ENCODE measurements at regions not wholly inside any gene's neighbourhood (a gene's known extent, or its start where the extent isn't known, plus 50 kb on each side); places are given as distances from the start of the nearest gene placed in this dataset.
A peak's percentile ranks its signal among the peaks of the same experiment; 100 is the strongest.
"Not testable (repeated sequence)": the region's sequence is repeated elsewhere in the genome, so short reads cannot be mapped to it uniquely, and the experiment has no call there.

DNA sequence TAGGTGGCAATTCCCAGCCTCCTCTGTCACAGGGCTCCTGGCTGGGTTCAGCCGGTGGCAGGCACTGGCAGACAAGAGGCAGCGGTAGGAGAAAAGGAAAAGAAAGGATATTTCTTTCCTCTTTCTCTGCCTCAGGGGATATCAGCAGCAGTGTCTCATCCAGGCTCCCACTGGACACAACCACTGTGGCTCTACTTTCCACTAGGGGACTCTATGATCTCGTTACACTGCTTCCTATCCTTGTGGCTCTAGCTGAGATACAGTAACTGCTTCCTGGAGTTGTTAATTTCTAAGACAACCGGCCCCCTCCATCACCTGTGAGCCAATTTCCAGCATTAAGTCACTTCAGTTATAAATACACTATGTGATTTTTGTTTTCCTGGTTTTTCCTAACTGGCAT lies 102.0 kb upstream of the LRFN2 start:
- no peak for DNase-seq (ENCODE audit: low spot score)

DNA sequence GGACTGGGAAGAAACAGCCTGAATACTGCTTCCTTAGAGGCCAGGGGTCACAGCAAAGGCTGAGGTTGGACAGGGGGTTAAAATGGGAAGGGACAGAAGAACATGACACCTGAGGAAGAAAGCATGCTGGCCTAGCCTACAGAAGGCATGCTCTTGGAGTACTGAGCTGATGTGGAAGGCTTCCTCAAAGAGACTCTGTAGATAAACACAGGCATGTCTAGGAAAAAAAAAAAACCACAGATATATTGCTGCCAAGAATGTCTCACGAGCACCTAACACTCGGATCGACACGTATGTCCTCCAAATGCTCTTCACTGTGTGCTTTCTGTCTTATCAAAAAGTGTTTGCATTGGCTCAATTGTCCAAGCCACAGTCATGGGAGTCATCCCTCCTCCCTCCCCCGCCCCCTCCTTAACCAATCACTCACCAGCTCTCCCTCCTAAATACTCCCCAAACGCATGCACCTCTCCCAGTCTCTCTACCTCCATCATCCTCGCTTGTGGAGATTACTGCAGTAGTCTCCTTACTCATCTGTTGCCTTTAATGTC lies 101.1 kb upstream of the LRFN2 start:
- peak; percentile 40 for DNase-seq (ENCODE audit: low spot score)

DNA sequence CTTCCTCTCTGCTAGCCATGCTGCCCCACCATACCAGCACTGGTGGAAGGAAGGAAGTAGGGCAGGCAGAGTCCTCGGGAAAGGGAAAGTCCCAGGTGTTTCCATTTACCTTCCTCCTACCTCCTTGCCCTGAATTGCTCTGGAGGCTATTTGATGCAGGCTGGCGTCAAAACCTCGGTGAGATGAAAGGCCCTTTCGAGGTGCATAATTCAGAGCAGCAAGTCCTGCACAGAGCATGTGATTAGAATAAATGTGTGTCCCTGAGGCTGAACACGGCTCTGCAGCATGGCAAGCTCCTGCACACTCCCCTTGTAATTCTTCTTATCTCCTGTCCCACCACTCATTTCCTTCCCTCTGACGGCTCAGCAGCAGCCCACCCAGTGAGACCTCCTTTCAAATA lies 98.7 kb upstream of the LRFN2 start:
- DNase-seq (ENCODE audit: low spot score), result no peak

DNA sequence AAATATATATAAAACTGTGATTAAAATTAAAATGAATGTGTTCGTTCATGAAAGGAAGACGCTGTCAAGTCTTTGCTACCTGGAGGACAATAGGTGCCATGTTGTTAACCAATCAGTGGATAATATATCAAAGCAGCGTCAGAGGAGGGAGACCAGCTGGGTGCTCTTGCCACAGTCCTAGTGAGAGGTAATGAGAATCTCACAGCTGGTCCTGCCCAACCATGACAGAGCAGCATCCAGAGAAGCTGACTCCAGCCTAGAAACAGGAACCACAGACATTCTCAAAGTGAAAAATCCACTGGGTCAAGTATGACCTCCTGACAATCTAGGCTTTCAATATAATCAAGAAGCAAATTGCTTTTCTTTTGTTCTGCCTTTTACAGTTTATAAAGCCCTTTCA lies 94.5 kb upstream of the LRFN2 start:
- DNase-seq (ENCODE audit: low spot score), result no peak

- DNase-seq (ENCODE audit: low spot score), result no peak
Observed at GRCh38 chr6:40678941-40679340, 91.8 kb upstream of the LRFN2 start.

DNA sequence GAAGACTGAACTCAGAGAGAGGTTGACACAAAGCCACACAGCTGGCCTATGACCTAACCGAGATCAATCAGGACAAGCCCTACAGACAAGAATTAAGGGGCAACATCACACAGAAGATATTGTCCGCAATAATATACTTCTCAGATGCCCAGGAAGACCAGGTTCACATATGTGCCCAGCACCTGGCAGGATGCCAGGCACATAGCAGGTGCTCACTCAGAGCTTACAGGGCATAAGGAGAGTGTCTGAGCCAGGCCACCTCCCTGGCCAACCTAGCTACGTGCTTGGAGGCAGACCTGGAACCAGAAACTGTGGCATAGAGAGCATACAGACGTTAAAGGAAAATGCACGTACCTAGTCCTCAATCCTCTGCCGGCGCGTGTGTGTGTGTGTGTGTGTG lies 87.0 kb upstream of the LRFN2 start:
- DNase-seq (ENCODE audit: low spot score), result peak; percentile 35

- peak; percentile 35 for DNase-seq (ENCODE audit: low spot score)
Observed at GRCh38 chr6:40672087-40672486, 84.9 kb upstream of the LRFN2 start.

DNA sequence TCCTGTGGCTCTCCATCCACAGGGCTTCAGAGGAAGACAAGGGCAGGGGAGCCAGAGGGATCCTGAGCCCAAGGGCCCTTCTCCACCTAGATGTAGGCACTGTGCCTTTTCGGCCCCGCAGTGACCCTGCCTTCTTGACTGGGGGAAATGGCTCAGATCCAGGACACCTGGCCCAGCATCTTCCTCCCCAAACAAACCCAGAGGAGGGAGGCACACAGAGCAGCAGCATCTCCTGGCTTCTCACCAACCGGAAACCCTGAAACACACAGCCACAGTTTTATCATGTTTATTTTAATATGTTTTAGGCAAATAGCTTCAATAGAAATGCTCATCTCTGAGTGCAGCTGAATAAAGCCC lies 84.5 kb upstream of the LRFN2 start:
- no peak for DNase-seq (ENCODE audit: low spot score)

DNA sequence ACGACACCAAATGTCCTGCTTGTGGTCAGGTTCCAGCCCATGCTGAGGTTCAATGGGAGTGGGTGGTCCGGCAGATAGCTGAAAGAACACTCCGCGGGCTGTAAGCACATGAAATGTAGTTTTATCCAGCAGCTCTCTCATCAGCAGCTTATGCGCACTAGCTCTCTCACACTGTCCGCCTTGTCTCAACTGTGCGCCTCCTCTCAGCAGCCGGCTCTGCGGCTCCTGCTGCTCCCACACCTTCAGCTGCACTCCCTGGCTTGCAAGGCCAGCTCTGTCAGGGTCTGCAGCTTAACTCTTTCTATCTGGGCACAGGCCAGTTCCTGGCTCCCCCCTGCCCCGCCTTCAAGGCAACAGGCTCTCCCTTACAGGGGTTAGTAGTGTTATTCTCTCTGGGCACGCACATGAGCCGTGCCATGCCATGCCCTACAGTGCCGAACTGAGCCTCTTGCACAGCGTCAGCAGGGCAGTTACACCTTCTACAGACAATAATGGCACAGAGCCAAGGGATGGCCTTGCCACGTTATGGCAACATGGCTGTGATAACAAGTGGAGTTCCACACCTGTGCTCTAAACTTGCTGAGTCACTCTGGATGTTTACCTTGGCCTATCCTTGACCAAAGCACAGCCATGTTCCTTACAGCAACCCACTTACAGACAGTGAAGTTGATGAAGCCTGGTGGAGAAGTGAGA lies 84.0 kb upstream of the LRFN2 start:
- no peak for DNase-seq (ENCODE audit: low spot score)

DNA sequence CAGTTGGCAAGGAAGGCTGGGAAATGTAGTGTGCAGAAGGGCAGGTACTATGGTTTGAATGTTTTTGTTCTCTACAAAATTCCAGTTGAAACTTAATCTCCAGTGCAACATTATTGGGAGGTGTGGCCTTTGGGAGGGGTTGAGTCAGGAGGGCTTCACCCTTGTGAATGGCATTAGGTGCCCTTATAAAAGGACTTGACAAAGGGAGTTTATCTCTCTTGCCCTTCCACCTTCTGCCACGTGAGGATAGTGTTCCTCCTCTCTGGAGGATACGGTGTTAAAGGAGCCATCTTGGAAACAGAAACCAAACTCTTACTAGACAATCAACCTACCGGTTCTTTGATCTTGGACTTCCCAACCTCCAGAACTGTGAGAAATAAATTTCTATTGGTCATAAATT lies 82.2 kb upstream of the LRFN2 start:
- DNase-seq (ENCODE audit: low spot score), result peak; percentile 40

- DNase-seq (ENCODE audit: low spot score), result peak; percentile 29
Observed at GRCh38 chr6:40668203-40668602, 81.0 kb upstream of the LRFN2 start.

DNA sequence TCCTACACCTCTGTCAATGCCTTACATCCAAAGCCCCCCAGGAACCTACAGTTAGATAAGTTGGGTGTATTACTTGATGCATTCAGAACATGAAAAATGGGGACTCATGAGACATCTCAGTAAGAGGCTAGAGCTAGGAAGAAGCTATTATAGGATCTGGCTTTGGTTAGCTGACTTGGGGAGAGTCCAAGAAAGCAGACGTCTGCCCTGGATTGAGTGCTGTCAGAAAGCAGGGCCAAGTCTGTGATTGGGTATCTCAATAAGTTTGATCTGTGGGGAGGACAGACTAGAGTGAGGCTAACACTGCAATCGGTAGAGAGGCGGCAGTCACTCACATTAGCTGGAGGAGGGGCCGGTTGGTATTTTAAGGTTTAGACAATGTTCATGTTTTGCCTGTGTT lies 79.4 kb upstream of the LRFN2 start:
- DNase-seq (ENCODE audit: low spot score), result no peak

DNA sequence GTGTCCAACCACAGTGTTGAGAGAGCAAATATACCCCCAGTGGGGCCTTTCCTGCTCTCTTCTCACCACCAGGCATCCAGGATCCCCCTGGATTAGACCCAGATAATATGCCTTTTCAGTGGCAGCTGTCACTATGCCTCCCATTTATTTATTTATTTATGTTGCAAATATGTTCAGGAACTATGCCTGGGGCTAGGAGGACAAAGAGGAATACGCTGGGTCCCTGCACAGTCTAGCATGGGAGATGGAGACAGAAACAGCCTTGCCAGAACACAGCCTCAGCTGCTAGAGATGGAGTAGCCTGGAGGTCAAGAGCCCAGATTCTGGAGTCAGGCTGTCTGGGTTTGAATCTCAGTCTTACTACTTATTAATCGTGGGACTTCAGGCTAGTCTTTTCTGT lies 74.6 kb upstream of the LRFN2 start:
- no peak for DNase-seq (ENCODE audit: low spot score)

DNA sequence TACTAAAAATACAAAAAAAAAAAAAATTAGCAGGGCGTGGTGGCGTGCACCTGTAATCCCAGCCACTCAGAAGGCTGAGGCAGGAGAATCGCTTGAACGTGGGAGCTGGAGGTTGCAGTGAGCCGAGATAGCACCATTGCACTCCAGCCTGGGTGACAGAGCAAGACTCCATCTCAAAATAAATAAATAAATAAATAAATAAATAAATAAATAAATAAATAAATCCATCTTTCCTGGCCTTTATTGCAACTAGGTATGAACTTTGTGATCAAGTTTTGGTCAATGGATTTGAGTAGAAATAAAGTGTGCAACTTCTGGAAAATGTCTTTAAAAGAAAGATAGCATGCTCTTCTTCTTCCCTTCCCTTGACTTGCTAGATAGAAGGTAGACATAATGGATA lies 69.6 kb upstream of the LRFN2 start:
- DNase-seq (ENCODE audit: low spot score), result not testable (repeated sequence)

- no peak for DNase-seq (ENCODE audit: low spot score)
Observed at GRCh38 chr6:40654828-40655227, 67.7 kb upstream of the LRFN2 start.

- DNase-seq (ENCODE audit: low spot score), result no peak
Observed at GRCh38 chr6:40645043-40645442, 57.9 kb upstream of the LRFN2 start.

GRCh38 chr6:40642837-40643236 lies 55.7 kb upstream of the LRFN2 start:
- no peak for DNase-seq (ENCODE audit: low spot score)

DNA sequence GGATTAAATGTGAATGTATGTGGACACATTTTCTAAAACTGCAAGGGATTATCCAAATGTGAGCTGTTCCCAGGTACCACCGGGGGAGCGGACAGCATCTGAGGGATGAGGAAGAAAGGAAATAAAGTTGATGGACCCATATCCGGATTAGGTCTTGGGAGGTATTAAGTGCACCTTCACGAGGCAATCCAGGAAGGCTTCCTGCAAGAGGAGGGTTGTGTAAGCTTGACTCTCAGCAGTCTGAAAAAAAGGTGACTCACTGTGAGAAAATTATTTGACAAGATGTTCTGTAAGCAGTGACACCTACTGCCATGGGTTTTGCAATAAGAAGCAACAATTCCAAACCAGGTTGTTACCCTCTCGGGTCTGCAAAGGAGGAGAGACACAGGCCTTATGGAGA lies 55.0 kb upstream of the LRFN2 start:
- DNase-seq (ENCODE audit: low spot score), result no peak

DNA sequence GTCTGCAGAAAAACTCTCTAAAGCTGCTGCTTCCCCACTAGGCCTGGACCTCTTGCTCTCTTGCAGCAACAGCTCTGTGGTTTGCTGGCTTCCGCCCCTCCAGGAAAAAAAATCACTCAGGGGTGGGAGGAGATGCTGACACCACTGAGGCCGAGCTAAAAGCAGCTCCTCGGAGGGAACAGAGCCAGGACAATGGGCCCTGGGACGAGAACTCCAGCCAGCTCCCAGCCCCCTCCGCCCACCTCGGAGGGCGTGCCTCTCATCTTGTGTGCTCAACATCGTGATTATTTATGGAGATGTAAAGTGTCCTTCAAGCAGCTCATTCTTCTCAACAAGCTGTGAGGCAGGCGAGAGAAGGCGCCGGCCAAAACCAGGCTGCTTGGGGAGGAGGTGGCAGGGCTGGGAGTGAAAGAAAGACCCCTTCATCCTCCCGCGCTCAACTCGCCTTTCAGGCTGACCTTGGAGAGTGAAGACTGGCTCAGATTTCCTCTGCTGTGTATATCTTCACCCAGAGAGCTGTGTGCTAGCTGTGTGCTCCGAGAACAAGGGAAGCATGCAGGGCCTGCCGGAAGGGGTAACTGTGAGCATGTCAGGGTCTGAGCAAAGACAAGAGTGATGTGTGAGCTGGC lies 53.5 kb upstream of the LRFN2 start:
- no peak for DNase-seq (ENCODE audit: low spot score)
